HEK293T (cell line): ENCODE measurements at regions not wholly inside any gene's neighbourhood (a gene's known extent, or its start where the extent isn't known, plus 50 kb on each side); places are given as distances from the start of the nearest gene placed in this dataset.

Experiments
- CTCF ChIA-PET: fragments of 350-600 bp; formaldehyde crosslinking; extraction: SDS; loops from one replicate; lab custom pipeline; 2021; ENCODE audit warnings: antibody characterized with exemption, inconsistent platforms; lab: Yijun Ruan, JAX
- POLR2A ChIA-PET: fragments of 350-600 bp; formaldehyde crosslinking; extraction: SDS; loops from one replicate; lab custom pipeline; 2020; ENCODE audit warnings: antibody characterized with exemption, inconsistent platforms; lab: Yijun Ruan, JAX
- DNase-seq: peaks from one replicate; pipeline ENCODE4 v3.0.0; 2012; ENCODE audit warnings: mixed read lengths; ENCODE audit errors: extremely low spot score
- ARNT ChIP-seq: fragments of 450-650 bp; IDR thresholded peaks from 2 replicates; pipeline ENCODE4 v1.6.1; 2017; ENCODE audit warnings: mild to moderate bottlenecking
- BHLHE40 ChIP-seq: fragments of 450-650 bp; IDR thresholded peaks from 2 replicates; pipeline ENCODE4 v1.6.1; 2016; ENCODE audit warnings: mild to moderate bottlenecking, moderate library complexity, borderline replicate concordance
- CTBP1 ChIP-seq: fragments of 450-650 bp; IDR thresholded peaks from 2 replicates; pipeline ENCODE4 v1.6.1; 2016; ENCODE audit warnings: borderline replicate concordance
- ELF4 ChIP-seq: fragments of 450-650 bp; IDR thresholded peaks from 2 replicates; pipeline ENCODE4 v1.6.1; 2017; ENCODE audit warnings: antibody characterized with exemption
- FOXA1 ChIP-seq: fragments of 450-650 bp; IDR thresholded peaks from 2 replicates; pipeline ENCODE4 v1.6.1; 2016; ENCODE audit warnings: mild to moderate bottlenecking
- FOXK2 ChIP-seq: fragments of 450-650 bp; IDR thresholded peaks from 2 replicates; pipeline ENCODE4 v1.6.1; 2016; ENCODE audit warnings: mild to moderate bottlenecking
- FOXM1 ChIP-seq: fragments of 450-650 bp; IDR thresholded peaks from 2 replicates; pipeline ENCODE4 v1.6.1; 2017; ENCODE audit warnings: mild to moderate bottlenecking, borderline replicate concordance
- HDGF ChIP-seq: fragments of 450-650 bp; IDR thresholded peaks from 2 replicates; pipeline ENCODE4 v1.6.1; 2017; ENCODE audit warnings: antibody characterized with exemption, borderline replicate concordance
- L3MBTL2 ChIP-seq: fragments of 450-650 bp; conservative IDR thresholded peaks from 2 replicates; pipeline ENCODE4 v1.6.1; 2016; ENCODE audit warnings: mild to moderate bottlenecking
- LEF1 ChIP-seq: fragments of 450-650 bp; IDR thresholded peaks from 2 replicates; pipeline ENCODE4 v1.6.1; 2017; ENCODE audit warnings: mild to moderate bottlenecking, borderline replicate concordance
- NFRKB ChIP-seq: fragments of 450-650 bp; IDR thresholded peaks from 2 replicates; pipeline ENCODE4 v1.6.1; 2016; ENCODE audit warnings: mild to moderate bottlenecking, moderate library complexity
- SP1 ChIP-seq: fragments of 450-650 bp; IDR thresholded peaks from 2 replicates; pipeline ENCODE4 v1.6.1; 2017
- SUZ12 ChIP-seq: fragments of 450-650 bp; IDR thresholded peaks from 2 replicates; pipeline ENCODE4 v1.6.1; 2016; ENCODE audit warnings: mild to moderate bottlenecking
- TARDBP ChIP-seq: fragments of 450-650 bp; IDR thresholded peaks from 2 replicates; pipeline ENCODE4 v1.6.1; 2016
- ZNF384 ChIP-seq: fragments of 450-650 bp; IDR thresholded peaks from 2 replicates; pipeline ENCODE4 v1.6.1; 2016
- TF ChIP-seq, protein P1 (sequence below): fragments of 450-650 bp; IDR thresholded peaks from 2 replicates; pipeline ENCODE4 v1.6.1; 2016

GRCh38 chr1:234713440-234713839, 103.5 kb upstream of the IRF2BP2 start:
- no peak for TF ChIP-seq FOXA1
- TF ChIP-seq CTBP1: no peak
- no peak for TF ChIP-seq NFRKB
- no peak for TF ChIP-seq TARDBP
- TF ChIP-seq SP1: no peak
- TF ChIP-seq ARNT: no peak
- TF ChIP-seq ELF4: no peak
- no peak for TF ChIP-seq ZNF384
- TF ChIP-seq, protein P1, sequence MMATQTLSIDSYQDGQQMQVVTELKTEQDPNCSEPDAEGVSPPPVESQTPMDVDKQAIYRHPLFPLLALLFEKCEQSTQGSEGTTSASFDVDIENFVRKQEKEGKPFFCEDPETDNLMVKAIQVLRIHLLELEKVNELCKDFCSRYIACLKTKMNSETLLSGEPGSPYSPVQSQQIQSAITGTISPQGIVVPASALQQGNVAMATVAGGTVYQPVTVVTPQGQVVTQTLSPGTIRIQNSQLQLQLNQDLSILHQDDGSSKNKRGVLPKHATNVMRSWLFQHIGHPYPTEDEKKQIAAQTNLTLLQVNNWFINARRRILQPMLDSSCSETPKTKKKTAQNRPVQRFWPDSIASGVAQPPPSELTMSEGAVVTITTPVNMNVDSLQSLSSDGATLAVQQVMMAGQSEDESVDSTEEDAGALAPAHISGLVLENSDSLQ: no peak
- no peak for TF ChIP-seq BHLHE40
- no peak for TF ChIP-seq HDGF
- TF ChIP-seq LEF1: no peak
- TF ChIP-seq L3MBTL2: no peak
- TF ChIP-seq SUZ12: no peak
- no peak for TF ChIP-seq FOXK2
- POLR2A ChIA-PET: interaction anchor here (1.3 to 1.9 kb wide), 4 partner anchors 11 to 104 kb away, joined by 3 to 17 read pairs (median 5); partner anchors contain the start of gene IRF2BP2
- CTCF ChIA-PET: interaction anchor here (1.0 kb wide), 1 partner anchor 9 kb away, joined by 3 read pairs; no protein-coding TSS in a partner anchor

DNA sequence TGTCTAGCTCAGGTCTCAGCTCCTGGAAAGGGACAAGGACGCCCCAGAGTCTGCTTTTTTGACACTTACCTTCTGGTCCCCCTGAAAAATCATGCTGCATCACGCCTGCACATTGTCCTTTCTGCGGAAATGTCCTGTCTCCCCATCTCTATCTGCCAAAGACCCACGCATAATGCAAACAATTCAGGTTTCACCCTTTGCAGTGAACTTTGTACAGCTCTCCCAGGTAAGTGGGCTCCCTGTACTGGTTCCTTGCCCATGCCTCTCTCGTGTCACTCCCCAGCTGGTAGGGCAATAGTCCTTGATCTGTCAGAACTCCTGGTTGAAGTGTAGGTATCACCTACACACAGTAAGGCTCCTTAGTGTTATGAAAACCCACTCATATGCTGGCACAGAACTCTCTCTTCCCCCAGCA, 102.9 kb upstream of the IRF2BP2 start:
- ChIA-PET CTCF (interaction anchor here (0.9 to 1.0 kb wide), 2 partner anchors 9 kb away, joined by 3 read pairs; no protein-coding TSS in a partner anchor), POLR2A (interaction anchor here (1.3 to 3.1 kb wide), 5 partner anchors 10 to 104 kb away, joined by 3 to 17 read pairs (median 5); partner anchors contain the start of gene IRF2BP2)
- TF ChIP-seq ARNT (no peak), SUZ12 (no peak), LEF1 (no peak), CTBP1 (no peak), FOXK2 (no peak), SP1 (no peak), L3MBTL2 (no peak), NFRKB (no peak), ELF4 (no peak), FOXA1 (no peak)
- TF ChIP-seq, protein P1: no peak
- DNase-seq: no peak

More at GRCh38 chr1:234713440-234713839, 103.5 kb upstream of the IRF2BP2 start:
- DNase-seq: no peak

- no peak for DNase-seq
- TF ChIP-seq BHLHE40: no peak
- no peak for TF ChIP-seq SP1
- no peak for TF ChIP-seq L3MBTL2
- no peak for TF ChIP-seq NFRKB
- TF ChIP-seq HDGF: no peak
- TF ChIP-seq TARDBP: no peak
- ChIA-PET POLR2A (interaction anchor here (1.1 to 3.1 kb wide), 4 partner anchors 10 to 233 kb away, joined by 3 to 17 read pairs (median 4); no protein-coding TSS in a partner anchor), CTCF (interaction anchor here (0.6 to 1.0 kb wide), 2 partner anchors 19 to 94 kb away, joined by 3 read pairs; no protein-coding TSS in a partner anchor)
Observed at GRCh38 chr1:234710936-234711724, 101.2 kb upstream of the IRF2BP2 start.

DNA sequence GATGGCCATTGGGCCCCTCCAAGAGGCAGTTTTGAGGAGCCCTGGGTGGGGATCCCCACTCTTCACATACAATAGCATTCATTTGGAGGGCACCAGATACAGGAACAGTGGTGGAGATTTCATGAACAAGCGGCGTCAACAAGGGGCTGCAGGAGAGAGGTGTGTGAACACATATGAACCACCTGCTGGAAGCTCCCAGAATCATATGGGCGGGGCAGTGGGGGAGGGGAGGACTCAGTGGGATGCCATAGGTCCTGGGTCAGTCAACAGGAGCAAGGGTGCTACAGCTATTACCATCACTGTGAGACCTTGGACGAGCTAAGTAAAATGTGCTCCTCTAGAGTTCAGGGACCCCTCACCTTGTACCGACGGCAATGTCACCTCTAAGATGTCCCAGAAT, 100.4 kb upstream of the IRF2BP2 start:
- ChIA-PET POLR2A (interaction anchor here (1.9 to 3.1 kb wide), 2 partner anchors 9 to 12 kb away, joined by 4 to 17 read pairs; no protein-coding TSS in a partner anchor), CTCF (interaction anchor here (1.0 kb wide), 1 partner anchor 18 kb away, joined by 3 read pairs; no protein-coding TSS in a partner anchor)
- DNase-seq: no peak
- TF ChIP-seq HDGF: no peak
- TF ChIP-seq, protein P1: no peak
- no peak for TF ChIP-seq L3MBTL2
- TF ChIP-seq CTBP1: no peak
- no peak for TF ChIP-seq SUZ12
- no peak for TF ChIP-seq ARNT
- no peak for TF ChIP-seq ZNF384
- no peak for TF ChIP-seq LEF1
- no peak for TF ChIP-seq BHLHE40
- no peak for TF ChIP-seq NFRKB
- TF ChIP-seq FOXK2: no peak
- TF ChIP-seq ELF4: no peak
- no peak for TF ChIP-seq SP1
- TF ChIP-seq FOXA1: no peak

DNA sequence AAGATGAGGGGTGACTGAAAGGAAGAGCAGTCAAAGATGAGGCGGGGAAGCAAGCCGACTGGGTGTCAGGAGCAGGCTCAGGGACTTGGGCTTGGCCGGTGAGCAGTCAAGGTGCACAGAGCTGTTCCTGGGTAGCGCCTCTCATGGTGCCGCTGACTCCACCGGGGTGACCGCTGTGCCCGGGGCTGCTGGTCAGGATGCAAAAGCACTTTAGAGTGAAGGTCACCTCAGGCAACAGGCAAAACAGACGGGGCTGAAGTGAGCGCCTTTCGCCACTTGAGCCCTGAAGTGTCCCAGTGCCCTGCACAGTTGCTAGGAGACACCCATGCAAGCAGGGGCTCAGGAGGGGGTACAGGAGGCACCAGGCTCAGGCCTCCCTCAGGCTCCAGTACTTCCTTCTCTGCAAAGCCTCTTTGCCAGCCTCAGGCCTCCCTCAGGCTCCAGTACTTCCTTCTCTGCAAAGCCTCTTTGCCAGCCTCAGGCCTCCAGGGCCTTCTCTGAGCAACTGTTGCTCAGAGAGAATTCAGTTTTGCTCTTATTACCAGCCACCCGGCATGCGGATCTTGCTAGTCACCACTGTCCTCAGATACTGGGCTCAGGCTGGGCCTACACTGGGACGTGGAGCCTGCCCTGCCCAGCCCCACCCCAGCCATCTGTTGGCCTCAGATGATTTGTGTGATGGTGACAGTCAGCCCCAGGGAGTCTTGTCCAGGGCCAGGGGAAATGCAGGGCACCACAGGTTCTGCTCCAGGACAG, 99.7 kb upstream of the IRF2BP2 start:
- CTCF ChIA-PET: no interaction called here
- POLR2A ChIA-PET: interaction anchor here (3.1 kb wide), 1 partner anchor 13 kb away, joined by 17 read pairs; no protein-coding TSS in a partner anchor

More for the DNA sequence above, 99.7 kb upstream of the IRF2BP2 start:
- no peak for DNase-seq
- TF ChIP-seq ELF4 (no peak), FOXM1 (no peak), LEF1 (no peak), FOXK2 (no peak), BHLHE40 (no peak), SP1 (no peak), HDGF (no peak), FOXA1 (no peak), CTBP1 (no peak), L3MBTL2 (no peak), TARDBP (no peak), ZNF384 (no peak), ARNT (no peak), SUZ12 (no peak), NFRKB (no peak)
- TF ChIP-seq, protein P1: no peak; the same call in 1 of the 2 replicates
